ENCODE measurements at regions not wholly inside any gene's neighbourhood (a gene's known extent, or its start where the extent isn't known, plus 50 kb on each side); places are given as distances from the start of the nearest gene placed in this dataset.

- no peak for TF ChIP-seq CTCF (IDR thresholded peaks at IDR 0.05; ENCODE audit: poor library complexity)
- TF ChIP-seq EZH2phosphoT487 (IDR thresholded peaks at IDR 0.05; ENCODE audit: low read depth, severe bottlenecking, unreplicated experiment), result no peak
- TF ChIP-seq EZH2 (IDR thresholded peaks at IDR 0.05; ENCODE audit: borderline replicate concordance), result no peak
Observed at GRCh38 chr3:44076221-44076829, 165.4 kb upstream of the TOPAZ1 start.

All from hepatocyte (in vitro differentiated cells).